Spleen (tissue), 7 donors: ENCODE measurements at regions not wholly inside any gene's neighbourhood (a gene's known extent, or its start where the extent isn't known, plus 50 kb on each side); places are given as distances from the start of the nearest gene placed in this dataset.

ENCODE experiments used
- POLR2A ChIP-seq, 3 donors: fragments of 450-650 bp; IDR thresholded peaks; one replicate each; pipeline ENCODE4 v1.5.1; 2017; ENCODE audit warnings: antibody characterized with exemption in 3 of 3, mild to moderate bottlenecking in 1 of 3
- POLR2AphosphoS5 ChIP-seq, 3 donors: sonication (generic); formaldehyde crosslinking; IDR thresholded peaks; one replicate each; pipeline ENCODE4 v1.5.1; 2017; ENCODE audit warnings: antibody characterized with exemption in 3 of 3
- TF ChIP-seq, protein P1 (sequence below), 11 experiments: fragments of 200-600 bp in 7 of 11; fragments of 450-650 bp in 4 of 11; sonication (generic) in 4 of 11; IDR thresholded peaks in 8 of 11; conservative IDR thresholded peaks in 3 of 11; 1 replicate in 7 of 11; 2 replicates in 4 of 11; pipeline versions ENCODE4 v1.4.0 to v1.8.0; 2016 to 2021; ENCODE audit warnings: antibody characterized with exemption in 11 of 11, inconsistent platforms in 4 of 11, mild to moderate bottlenecking in 1 of 11
- donor health status: DM: no; HTN: no; CAD: no; lungs with moderate emphysema.
- donor health status: DM: no; HTN: no; CAD: no.
- donor health status: DM: no; HTN: no; CAD: no.

DNA sequence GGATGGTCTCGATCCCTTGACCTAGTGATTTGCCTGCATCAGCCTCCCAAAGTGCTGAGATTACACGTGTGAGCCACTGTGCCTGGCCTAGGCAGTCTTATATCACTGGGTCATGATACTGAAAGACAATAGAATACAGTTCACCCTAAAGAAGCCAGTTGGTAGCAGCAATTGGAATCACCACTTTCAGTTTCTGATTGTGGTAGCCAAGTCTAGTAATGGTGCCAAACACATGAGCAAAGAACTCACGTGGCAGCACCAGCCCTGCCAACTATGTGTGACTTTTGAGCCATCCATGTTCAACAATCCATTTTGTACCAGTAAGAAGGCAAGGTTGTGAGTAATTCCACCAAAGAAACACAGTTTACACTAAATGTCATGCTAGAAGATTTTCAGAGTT lies 548.4 kb downstream of the KLHL13 start:
- TF ChIP-seq POLR2AphosphoS5 (IDR thresholded peaks at IDR 0.05) (no peak), POLR2A (IDR thresholded peaks at IDR 0.05) (no peak)
- TF ChIP-seq, protein P1, sequence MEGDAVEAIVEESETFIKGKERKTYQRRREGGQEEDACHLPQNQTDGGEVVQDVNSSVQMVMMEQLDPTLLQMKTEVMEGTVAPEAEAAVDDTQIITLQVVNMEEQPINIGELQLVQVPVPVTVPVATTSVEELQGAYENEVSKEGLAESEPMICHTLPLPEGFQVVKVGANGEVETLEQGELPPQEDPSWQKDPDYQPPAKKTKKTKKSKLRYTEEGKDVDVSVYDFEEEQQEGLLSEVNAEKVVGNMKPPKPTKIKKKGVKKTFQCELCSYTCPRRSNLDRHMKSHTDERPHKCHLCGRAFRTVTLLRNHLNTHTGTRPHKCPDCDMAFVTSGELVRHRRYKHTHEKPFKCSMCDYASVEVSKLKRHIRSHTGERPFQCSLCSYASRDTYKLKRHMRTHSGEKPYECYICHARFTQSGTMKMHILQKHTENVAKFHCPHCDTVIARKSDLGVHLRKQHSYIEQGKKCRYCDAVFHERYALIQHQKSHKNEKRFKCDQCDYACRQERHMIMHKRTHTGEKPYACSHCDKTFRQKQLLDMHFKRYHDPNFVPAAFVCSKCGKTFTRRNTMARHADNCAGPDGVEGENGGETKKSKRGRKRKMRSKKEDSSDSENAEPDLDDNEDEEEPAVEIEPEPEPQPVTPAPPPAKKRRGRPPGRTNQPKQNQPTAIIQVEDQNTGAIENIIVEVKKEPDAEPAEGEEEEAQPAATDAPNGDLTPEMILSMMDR (IDR thresholded peaks at IDR 0.05 in 8 of 11, conservative IDR thresholded peaks at IDR 0.05 in 3 of 11) = no peak
